DND-41 (cell line): ENCODE measurements at regions not wholly inside any gene's neighbourhood (a gene's known extent, or its start where the extent isn't known, plus 50 kb on each side); places are given as distances from the start of the nearest gene placed in this dataset.

Experiments used
- EZH2 ChIP-seq: IDR thresholded peaks from 3 replicates; pipeline ENCODE4 v1.6.1; 2012; ENCODE audit warnings: borderline replicate concordance, low read depth, mild to moderate bottlenecking, moderate library complexity, low read length, inconsistent platforms; ENCODE audit not compliant: severe bottlenecking
- TF ChIP-seq, protein P1 (sequence below): IDR thresholded peaks from 2 replicates; pipeline ENCODE4 v1.5.1; 2012; ENCODE audit warnings: borderline replicate concordance, low read length, moderate library complexity, mild to moderate bottlenecking; ENCODE audit not compliant: poor library complexity, severe bottlenecking; ENCODE audit errors: extremely low read depth

DNA sequence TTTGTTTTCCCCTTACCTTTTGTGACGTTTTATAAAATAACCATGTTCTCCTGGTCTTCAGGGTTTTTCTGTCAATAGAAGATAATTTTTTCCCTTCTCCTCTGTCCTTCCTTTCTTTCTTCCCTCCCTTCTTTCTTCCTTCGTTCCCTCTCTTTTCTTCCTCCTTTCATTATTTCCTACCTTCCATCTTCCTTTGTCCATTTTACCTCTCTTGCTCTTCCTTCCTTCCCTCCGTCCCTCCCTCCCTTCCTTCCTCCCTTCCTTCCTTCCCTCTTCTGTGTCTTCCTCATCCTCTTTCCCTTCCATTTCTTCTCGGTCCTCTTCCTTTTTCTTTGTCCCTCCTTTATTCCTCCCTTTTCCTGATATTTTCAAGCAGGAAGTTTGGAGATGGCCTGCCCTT is 128.2 kb downstream of the TEX36 start:
- TF ChIP-seq, protein P1, sequence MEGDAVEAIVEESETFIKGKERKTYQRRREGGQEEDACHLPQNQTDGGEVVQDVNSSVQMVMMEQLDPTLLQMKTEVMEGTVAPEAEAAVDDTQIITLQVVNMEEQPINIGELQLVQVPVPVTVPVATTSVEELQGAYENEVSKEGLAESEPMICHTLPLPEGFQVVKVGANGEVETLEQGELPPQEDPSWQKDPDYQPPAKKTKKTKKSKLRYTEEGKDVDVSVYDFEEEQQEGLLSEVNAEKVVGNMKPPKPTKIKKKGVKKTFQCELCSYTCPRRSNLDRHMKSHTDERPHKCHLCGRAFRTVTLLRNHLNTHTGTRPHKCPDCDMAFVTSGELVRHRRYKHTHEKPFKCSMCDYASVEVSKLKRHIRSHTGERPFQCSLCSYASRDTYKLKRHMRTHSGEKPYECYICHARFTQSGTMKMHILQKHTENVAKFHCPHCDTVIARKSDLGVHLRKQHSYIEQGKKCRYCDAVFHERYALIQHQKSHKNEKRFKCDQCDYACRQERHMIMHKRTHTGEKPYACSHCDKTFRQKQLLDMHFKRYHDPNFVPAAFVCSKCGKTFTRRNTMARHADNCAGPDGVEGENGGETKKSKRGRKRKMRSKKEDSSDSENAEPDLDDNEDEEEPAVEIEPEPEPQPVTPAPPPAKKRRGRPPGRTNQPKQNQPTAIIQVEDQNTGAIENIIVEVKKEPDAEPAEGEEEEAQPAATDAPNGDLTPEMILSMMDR: no peak
- no peak for TF ChIP-seq EZH2
